Stimulated activated CD4-positive, alpha-beta T cell treated with anti-CD3 and anti-CD28 coated beads, Interleukin-12 subunit alpha, Interleukin-12 subunit beta, amount 100 ng/mL, for 4 hours (primary cell): ENCODE measurements at regions not wholly inside any gene's neighbourhood (a gene's known extent, or its start where the extent isn't known, plus 50 kb on each side); places are given as distances from the start of the nearest gene placed in this dataset.
A peak's percentile ranks its signal among the peaks of the same experiment; 100 is the strongest.

Experiments
- DNase-seq: peaks from one replicate; pipeline ENCODE4 v3.0.0-alpha.2; 2020

DNA sequence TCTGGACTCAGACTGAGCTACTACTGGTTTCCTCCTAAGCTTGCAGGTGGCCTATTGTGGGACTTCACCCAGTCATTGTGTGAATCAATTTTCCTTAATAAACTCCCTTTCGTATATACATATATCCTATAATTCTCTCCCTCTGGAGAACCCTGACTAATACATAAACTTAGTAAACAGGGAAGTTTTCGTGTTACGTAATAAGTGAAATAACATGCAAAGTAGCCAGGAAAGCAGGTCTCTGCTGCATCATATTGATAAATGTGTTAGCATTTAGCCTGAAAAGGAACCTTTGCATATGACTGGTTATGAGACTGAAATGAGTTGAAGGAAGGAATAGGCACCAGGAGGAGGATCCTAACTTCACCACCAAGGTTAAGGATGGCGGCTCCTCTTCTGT, 527.2 kb upstream of the FAM98A start:
- DNase-seq: no peak

GRCh38 chr2:34123996-34124785, 525.1 kb upstream of the FAM98A start:
- DNase-seq: no peak

- DNase-seq: no peak
Measured at GRCh38 chr2:34121076-34121475, 522.0 kb upstream of the FAM98A start.

- no peak for DNase-seq
Measured at GRCh38 chr2:34115076-34115475, 516.0 kb upstream of the FAM98A start.

DNA sequence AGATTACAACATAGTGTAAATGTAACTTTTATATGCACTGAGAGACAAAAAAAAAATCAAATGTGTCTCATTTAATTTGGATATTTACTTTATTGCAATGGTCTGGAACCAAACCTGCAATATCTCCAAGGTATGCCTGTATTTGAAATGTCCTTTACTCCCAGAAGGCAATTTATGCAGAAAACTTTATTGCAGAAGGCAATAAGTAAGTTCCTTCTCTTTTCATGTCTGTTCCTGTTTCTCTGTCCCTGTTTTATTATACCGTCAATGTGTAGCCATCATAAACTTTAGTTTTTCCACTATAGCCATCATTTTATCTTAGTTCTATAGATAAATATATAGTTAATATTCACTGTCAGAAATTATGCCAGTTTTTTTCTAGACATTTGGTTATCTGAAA, 513.1 kb upstream of the FAM98A start:
- DNase-seq: no peak

DNA sequence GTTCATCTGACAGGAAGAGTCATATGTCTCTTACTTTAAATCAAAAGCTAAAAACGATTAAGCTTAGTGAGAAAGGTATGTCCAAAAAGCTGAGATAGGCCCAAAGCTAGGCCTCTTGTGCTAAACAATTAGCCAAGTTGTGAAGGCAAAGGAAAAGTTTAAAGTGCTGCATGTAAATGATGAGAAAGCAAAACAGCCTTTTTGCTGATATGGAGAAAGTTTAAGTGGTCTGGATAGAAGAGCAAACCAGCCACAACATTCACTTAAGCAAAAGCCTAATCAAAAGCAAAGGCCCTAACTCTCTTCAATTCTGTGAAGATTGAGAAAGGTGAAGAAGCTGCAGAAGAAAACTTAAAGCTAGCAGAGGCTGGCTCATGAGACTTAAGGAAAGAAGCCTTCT, 511.3 kb upstream of the FAM98A start:
- DNase-seq: no peak

GRCh38 chr2:34107811-34108210, 508.7 kb upstream of the FAM98A start:
- DNase-seq: no peak

DNA sequence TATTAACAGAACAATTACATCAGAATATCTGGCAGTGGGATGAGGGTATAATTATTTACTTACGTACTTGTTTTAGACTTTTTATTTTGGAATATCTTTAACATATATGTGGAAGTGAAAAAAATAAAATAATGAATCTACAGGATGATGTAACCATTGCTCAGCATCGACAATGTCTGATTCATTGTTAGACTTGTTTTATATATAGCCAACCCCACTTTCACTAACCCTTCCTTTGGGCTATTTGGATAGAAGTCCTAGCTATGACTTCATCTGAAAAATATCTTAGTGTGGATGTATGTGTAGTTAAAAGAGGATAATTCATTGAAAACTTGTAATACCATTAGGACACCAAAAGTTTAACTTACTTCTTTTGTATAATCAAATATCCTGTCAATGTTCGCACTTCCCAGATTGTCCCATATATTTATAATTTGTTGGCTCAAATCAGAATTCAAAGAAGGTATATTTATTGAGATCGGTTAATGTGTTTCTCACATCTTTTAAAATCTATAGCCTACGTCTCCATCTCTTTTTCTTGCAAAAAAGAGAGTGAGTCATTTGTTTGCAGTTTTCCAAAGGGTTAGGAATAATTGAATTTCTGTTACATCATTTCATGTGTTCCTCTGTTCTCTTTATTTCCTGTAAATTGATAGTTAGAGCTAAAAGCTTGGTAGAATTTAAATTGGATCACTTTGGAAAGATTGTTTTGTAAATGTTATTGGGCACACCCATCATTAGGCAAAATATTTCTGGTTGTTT, 506.1 kb upstream of the FAM98A start:
- no peak for DNase-seq

DNA sequence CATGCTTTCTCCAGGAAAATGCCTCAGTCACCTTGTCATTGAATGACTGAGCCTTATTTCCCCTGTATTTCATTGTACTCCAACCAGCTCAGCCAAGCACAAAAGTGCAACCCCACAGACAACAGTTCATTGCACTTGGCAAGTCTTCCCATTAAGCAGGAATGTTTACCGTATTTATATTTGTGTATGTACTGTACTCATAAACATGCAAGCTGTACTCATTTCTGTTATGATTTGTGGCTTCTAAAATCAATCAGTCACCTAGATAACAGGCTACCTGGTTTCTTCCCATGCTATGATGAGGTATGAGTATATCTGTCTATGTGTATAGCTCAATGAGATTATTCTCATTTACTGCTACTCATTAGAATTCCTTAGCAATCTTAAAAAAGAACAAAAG, 505.5 kb upstream of the FAM98A start:
- no peak for DNase-seq

DNA sequence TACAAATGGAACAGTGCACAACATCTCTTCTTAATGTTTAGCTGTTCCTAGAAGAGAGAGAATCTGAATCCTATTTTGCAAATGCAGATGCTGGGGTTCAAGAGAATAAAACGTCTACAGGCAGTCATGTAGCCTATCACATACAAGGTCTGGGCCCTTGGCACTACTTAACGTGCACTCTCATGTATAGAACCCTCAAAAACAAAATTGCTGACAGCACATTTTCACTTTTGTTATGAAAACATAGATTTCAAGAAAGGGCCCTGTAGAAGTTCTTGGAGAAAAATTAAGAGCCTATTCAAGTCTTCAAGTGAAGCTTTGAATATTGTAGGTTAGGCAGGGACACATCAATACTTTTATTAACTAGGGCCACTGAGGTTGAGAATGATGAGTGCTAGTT, 504.3 kb upstream of the FAM98A start:
- no peak for DNase-seq

DNA sequence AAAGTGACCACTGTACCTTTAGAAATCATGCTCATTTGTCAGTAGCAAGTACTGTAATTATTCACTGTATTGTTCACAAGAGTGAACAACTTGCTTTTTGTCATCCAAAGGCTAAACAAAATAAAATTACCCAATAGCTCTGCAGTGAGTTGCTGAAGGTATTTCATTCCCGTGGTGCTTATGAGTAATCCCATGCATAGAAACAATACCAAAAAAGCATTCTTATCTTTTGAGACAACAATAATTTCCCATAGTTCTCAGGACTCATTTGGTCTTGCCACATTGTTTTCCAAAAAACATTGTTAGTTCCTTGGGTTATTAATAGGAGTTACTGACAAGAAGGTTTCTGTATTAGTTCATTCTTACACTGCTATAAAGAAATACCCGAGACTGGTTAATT, 503.2 kb upstream of the FAM98A start:
- no peak for DNase-seq

DNA sequence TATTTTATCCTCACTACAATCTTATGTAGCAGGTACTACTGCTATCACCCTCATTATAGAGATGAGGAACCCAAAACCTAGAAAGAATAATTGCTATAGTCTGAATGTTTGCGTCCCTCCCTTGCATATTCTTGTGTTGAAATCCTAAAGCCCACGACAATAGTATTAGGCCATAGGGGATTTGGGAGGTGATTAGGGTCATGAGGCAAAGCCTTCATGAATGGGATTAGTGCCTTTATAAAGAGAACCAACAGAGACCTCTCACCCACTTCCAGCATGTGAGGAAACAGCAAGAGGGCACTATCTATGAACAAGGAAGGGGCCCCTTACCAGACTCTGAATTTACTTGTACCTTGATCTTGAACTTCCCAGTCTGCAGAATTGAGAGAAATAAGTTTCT, 500.3 kb upstream of the FAM98A start:
- DNase-seq: no peak

DNA sequence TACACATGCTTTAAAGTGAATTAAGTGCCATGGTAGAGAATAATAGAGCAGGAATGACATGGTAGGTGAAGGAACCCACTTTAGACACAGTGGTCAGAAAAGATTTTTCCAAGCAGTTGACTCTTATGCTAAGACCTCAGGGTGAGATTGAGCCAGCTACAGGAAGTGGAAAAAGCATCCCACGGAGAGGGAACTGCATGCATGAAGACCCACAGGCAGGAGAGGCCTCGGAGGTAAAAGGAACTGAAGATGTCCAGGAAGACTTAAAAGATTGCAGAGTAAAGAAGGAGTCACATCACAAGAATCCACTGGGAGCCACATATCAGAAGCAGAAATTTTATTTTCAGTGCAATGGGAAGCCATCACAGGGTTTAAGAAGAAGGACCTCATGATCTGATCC, 499.2 kb upstream of the FAM98A start:
- no peak for DNase-seq

DNA sequence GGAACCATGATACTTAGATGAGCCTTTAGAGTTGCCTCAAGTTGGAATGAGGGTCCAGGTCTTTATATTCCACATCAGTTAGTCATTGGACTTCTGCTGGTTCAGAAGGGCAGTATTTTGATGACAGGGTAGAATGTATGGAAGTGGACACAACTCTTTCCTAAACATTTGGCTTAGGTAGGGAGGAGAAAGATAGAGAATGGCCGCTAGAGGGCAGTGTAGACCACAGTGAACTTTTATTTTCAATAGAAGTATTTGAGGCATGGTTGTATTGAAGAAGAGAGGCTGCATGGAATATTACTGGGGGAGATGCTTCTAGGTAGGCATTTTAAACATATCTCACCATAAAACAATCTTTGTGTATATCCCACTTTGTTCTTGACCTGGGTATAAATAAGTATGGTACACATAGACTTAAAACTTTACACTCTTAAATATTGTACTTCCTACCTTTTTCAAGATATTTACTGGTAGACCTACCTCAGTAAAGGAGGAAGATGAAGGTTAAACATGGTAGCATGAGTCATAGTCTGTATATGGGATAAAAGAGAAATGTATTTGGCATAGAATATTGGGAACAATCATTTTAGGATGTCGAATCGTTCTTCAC, 497.6 kb upstream of the FAM98A start:
- peak; percentile 15 for DNase-seq

DNA sequence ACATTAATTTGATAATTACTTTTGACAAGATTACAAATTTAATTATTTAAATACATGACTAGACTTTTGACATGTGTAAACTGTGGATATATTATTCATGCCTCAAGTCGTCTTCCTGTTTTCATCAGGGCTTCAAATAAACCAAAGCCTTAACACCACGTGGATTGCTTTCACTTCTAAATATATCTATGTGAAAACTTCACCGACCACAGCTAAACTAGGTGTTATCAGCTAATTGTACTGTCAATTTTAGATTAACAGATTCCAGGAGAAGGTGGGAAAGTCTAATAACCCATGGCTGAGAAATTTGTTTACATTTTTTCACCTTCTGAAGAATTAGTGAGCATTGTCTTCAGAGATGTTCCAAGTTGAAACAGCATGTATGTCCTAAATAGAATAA, 494.7 kb upstream of the FAM98A start:
- DNase-seq: no peak

GRCh38 chr2:34070196-34070595, 471.1 kb upstream of the FAM98A start:
- no peak for DNase-seq

- no peak for DNase-seq
Measured at GRCh38 chr2:34069604-34070003, 470.5 kb upstream of the FAM98A start.

GRCh38 chr2:34050413-34050812, 451.3 kb upstream of the FAM98A start:
- no peak for DNase-seq

- no peak for DNase-seq
Measured at GRCh38 chr2:34045101-34045655, 446.1 kb upstream of the FAM98A start.

GRCh38 chr2:34037886-34038285, 438.8 kb upstream of the FAM98A start:
- no peak for DNase-seq

DNA sequence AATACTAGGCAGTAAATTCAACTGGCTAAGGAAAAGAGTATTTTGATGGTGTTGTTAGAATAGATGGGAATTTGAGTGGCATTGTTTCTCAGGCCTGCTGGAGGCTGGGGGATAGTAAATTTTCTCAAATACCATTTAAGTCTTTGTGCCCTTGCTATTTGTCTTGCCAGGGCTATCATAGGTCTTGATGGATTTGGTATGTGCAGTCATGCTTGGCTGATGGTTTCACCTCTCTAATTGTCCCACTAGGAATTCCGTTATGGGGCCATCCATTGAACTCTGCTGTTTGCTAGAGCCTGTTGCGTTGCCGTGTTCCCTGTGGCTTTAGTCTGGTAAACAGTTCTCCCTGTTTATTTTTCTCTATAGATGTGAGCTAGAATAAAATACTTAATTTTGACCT, 438.1 kb upstream of the FAM98A start:
- DNase-seq: no peak

DNA sequence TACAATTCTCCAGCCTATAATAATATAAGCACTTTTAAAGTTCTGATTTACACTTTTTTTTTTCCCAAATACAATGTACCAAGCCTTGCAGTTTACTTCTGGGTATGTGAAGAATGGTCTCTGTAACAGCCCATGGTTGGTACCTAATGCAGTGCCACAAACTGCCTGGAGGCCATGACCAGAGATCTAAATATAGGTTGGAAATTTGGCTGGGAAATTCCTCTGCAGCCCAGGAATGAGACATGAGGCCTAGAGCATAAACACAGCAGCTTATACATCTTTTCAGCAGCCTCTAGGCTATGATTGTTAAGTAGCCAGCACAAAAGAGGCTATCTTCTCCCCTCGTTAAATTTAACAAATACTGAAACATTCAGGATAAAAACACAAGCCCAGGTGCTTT, 432.0 kb upstream of the FAM98A start:
- no peak for DNase-seq

DNA sequence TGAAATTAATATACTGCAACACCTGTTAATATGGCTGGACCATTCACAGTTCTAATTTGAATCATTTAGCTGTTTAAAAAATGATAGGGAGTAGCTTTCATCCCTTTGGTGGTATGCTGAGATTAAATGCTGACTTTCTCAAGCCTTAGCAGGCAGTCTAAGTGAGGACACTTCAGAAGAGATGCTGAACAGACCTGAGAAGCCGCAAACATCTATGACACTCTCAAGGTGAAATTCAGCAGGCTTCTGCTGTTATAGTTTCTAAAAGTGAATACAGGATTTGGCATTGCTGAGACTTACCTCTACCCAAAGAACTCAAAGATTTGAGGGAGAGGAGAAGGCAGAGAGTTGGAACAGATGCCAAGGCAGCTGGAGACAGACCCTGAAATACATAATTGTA, 431.2 kb upstream of the FAM98A start:
- no peak for DNase-seq

- DNase-seq: no peak
Measured at GRCh38 chr2:34029073-34029472, 430.0 kb upstream of the FAM98A start.
